ENCODE measurements at regions not wholly inside any gene's neighbourhood (a gene's known extent, or its start where the extent isn't known, plus 50 kb on each side); places are given as distances from the start of the nearest gene placed in this dataset.

- dilution Hi-C loops (cut with HindIII; ENCODE audit: low sequenced_read_pairs, unreplicated experiment) = no loop called here
- in situ Hi-C loops (cut with MboI; ENCODE audit: low sequenced_read_pairs) = no loop called here
- BruUV-seq (replicated peaks) = no TSS peak
Observed at GRCh38 chr4:125010796-125011503, 298.4 kb upstream of the ANKRD50 start.

More at GRCh38 chr4:125010796-125011503, 298.4 kb upstream of the ANKRD50 start:
- peak; percentile 29 for DNase-seq
- no peaks in the 10 kb centered on the region for H4K20me1 ChIP-seq (ENCODE audit: insufficient read depth, low read length)
- no peak overlapping the region for H3K14ac ChIP-seq (replicated peaks; ENCODE audit: low read depth, low read length)
- no peaks in the 10 kb centered on the region for H3K9me3 ChIP-seq (ENCODE audit: control insufficient read depth, insufficient read depth, low read length)
- no peak overlapping the region for H3K18ac ChIP-seq (ENCODE audit: low read depth, low read length)
- no peak overlapping the region for H3K27ac ChIP-seq (ENCODE audit: insufficient read depth, low read length)
- no CpG with 5 or more reads among the region's 7 CpGs for WGBS, 2 experiments (ENCODE audit: extremely low coverage in 2 of 2, insufficient read length in 1 of 2)
- no peak overlapping the region for H3K4me3 ChIP-seq (ENCODE audit: insufficient read depth, low read depth, low read length)
- H2AK5ac ChIP-seq (ENCODE audit: low read depth, low read length) = no peak overlapping the region
- no peak overlapping the region for H4K91ac ChIP-seq (ENCODE audit: insufficient read depth, low read depth, low read length)
- H2BK120ac ChIP-seq (ENCODE audit: low read depth, low read length) = no peak overlapping the region
- no peak overlapping the region for H3K9ac ChIP-seq (ENCODE audit: low read depth, low read length)
- no peak overlapping the region for H2BK5ac ChIP-seq (ENCODE audit: low read depth, low read length, poor library complexity, severe bottlenecking)
- no peaks in the 10 kb centered on the region for H3K79me1 ChIP-seq (ENCODE audit: low read depth in 1 of 2, low read length in 2 of 2)
- no peak for TF ChIP-seq RCOR1 (IDR thresholded peaks at IDR 0.05; ENCODE audit: insufficient replicate concordance, low read length)
- TF ChIP-seq MAFK (IDR thresholded peaks at IDR 0.05; ENCODE audit: low read depth, low read length) = no peak
- TF ChIP-seq RAD21 (IDR thresholded peaks at IDR 0.05; ENCODE audit: low read length) = no peak
- no peak for TF ChIP-seq SMC3 (IDR thresholded peaks at IDR 0.05; ENCODE audit: low read depth, low read length)
- no peak for TF ChIP-seq NFE2L2 (IDR thresholded peaks at IDR 0.05; ENCODE audit: low read depth, low read length)
- no peak for TF ChIP-seq CTCF (conservative IDR thresholded peaks at IDR 0.05; ENCODE audit: low read depth, low read length)
- no peak for TF ChIP-seq CEBPB (IDR thresholded peaks at IDR 0.05; ENCODE audit: low read depth, low read length)
- TF ChIP-seq BHLHE40 (IDR thresholded peaks at IDR 0.05; ENCODE audit: low read depth, low read length) = no peak
- no peak for TF ChIP-seq POLR2A (IDR thresholded peaks at IDR 0.05; ENCODE audit: low read depth, low read length)
- no peak for TF ChIP-seq USF2 (IDR thresholded peaks at IDR 0.05; ENCODE audit: low read depth, low read length)
- TF ChIP-seq CHD1 (IDR thresholded peaks at IDR 0.05; ENCODE audit: low read depth, low read length) = no peak
- TF ChIP-seq MAZ (IDR thresholded peaks at IDR 0.05; ENCODE audit: borderline replicate concordance, low read depth, low read length) = no peak
- no peak for TF ChIP-seq MXI1 (IDR thresholded peaks at IDR 0.05; ENCODE audit: borderline replicate concordance, low read depth, low read length)
- no peak for TF ChIP-seq ELK1 (IDR thresholded peaks at IDR 0.05; ENCODE audit: borderline replicate concordance, low read depth, low read length)
- TF ChIP-seq RFX5 (IDR thresholded peaks at IDR 0.05; ENCODE audit: low read depth, low read length) = no peak
- TF ChIP-seq FOS (IDR thresholded peaks at IDR 0.05; ENCODE audit: low read depth, low read length) = no peak
- H4K5ac ChIP-seq (ENCODE audit: low read depth, low read length) = no peak overlapping the region
- intact Hi-C loops (cut with micrococcal nuclease) = no loop called here
- no peak for ATAC-seq (ENCODE audit: low read depth)
- POLR2A ChIA-PET (ENCODE audit: unreplicated experiment) = no interaction called here
- no peak overlapping the region for H2AFZ ChIP-seq (replicated peaks; ENCODE audit: low read length, poor library complexity)
- H3K36me3 ChIP-seq (ENCODE audit: control insufficient read depth, insufficient read depth, low read length) = no peaks in the 10 kb centered on the region
- H3K4me2 ChIP-seq (ENCODE audit: low read depth, low read length) = no peak overlapping the region
- no peak overlapping the region for H3K56ac ChIP-seq (ENCODE audit: extremely low read depth, insufficient read depth, low read length)
- no peak overlapping the region for H3K23ac ChIP-seq (ENCODE audit: low read depth, low read length)
- H3K9me1 ChIP-seq (ENCODE audit: insufficient read depth, low read length) = no peaks in the 10 kb centered on the region
- H3K4ac ChIP-seq (ENCODE audit: low read depth, low read length) = no peak overlapping the region
- H2BK15ac ChIP-seq (ENCODE audit: low read depth, low read length) = no peak overlapping the region
- 0 out of 2 replicates have a peak, but pooled peaks cover 1% of the 10 kb centered on the region for H3K4me1 ChIP-seq (ENCODE audit: control insufficient read depth, insufficient read depth, low read length)
- H4K8ac ChIP-seq (ENCODE audit: low read depth in 2 of 2, low read length in 2 of 2) = no peak overlapping the region
- H3K27me3 ChIP-seq (ENCODE audit: control insufficient read depth, insufficient read depth, low read length) = no peaks in the 10 kb centered on the region
- CTCF ChIA-PET = no interaction called here
- H2BK20ac ChIP-seq (ENCODE audit: low read depth, low read length) = no peak overlapping the region
- no peak overlapping the region for H2AK9ac ChIP-seq (replicated peaks; ENCODE audit: low read depth, low read length, poor library complexity)

Measured in IMR-90 (cell line).